ACC112 (cell line): ENCODE measurements at regions not wholly inside any gene's neighbourhood (a gene's known extent, or its start where the extent isn't known, plus 50 kb on each side); places are given as distances from the start of the nearest gene placed in this dataset.

ENCODE experiments used
- H2AFZ ChIP-seq: fragments of 200-600 bp; sonication (generic); one replicate; pipeline ENCODE4 v1.6.0; 2017; ENCODE audit warnings: antibody characterized with exemption, low read length; ENCODE audit not compliant: unreplicated experiment
- H3K27ac ChIP-seq: fragments of 200-600 bp; sonication (generic); 2 replicates; pipeline ENCODE4 v1.5.1; 2014; ENCODE audit warnings: low read depth, mild to moderate bottlenecking, antibody characterized with exemption, low read length, moderate library complexity
- H3K27me3 ChIP-seq: fragments of 200-600 bp; sonication (generic); 2 replicates; pipeline ENCODE4 v1.6.1; 2014; ENCODE audit warnings: mild to moderate bottlenecking, antibody characterized with exemption, low read length, moderate library complexity, mixed read lengths; ENCODE audit not compliant: insufficient read depth
- H3K36me3 ChIP-seq: fragments of 200-600 bp; sonication (generic); 2 replicates; pipeline ENCODE4 v1.6.1; 2016; ENCODE audit warnings: mild to moderate bottlenecking, antibody characterized with exemption, low read length, moderate library complexity, mixed read lengths; ENCODE audit not compliant: insufficient read depth
- H3K4me1 ChIP-seq: fragments of 200-600 bp; sonication (generic); one replicate; pipeline ENCODE4 v1.6.1; 2016; ENCODE audit warnings: low read length, mixed read lengths; ENCODE audit not compliant: insufficient read depth, unreplicated experiment, control insufficient read depth
- H3K4me3 ChIP-seq: fragments of 200-600 bp; sonication (generic); 2 replicates; pipeline ENCODE4 v1.5.1; 2014; ENCODE audit warnings: mild to moderate bottlenecking, low read depth, low read length
- H3K79me2 ChIP-seq: fragments of 200-600 bp; sonication (generic); one replicate; pipeline ENCODE4 v1.6.0; 2016; ENCODE audit warnings: low read length; ENCODE audit not compliant: control insufficient read depth, unreplicated experiment, insufficient read depth

- H3K27me3 ChIP-seq = no peaks in the 10 kb centered on the region
- H2AFZ ChIP-seq = no peak overlapping the region
- H3K4me1 ChIP-seq = no peaks in the 10 kb centered on the region
- no peaks in the 10 kb centered on the region for H3K36me3 ChIP-seq
- H3K4me3 ChIP-seq = no peak overlapping the region
- H3K27ac ChIP-seq = no peak overlapping the region
- H3K79me2 ChIP-seq = no peaks in the 10 kb centered on the region
Measured at GRCh38 chr15:100780208-100780800, 99.3 kb upstream of the ALDH1A3 start.

DNA sequence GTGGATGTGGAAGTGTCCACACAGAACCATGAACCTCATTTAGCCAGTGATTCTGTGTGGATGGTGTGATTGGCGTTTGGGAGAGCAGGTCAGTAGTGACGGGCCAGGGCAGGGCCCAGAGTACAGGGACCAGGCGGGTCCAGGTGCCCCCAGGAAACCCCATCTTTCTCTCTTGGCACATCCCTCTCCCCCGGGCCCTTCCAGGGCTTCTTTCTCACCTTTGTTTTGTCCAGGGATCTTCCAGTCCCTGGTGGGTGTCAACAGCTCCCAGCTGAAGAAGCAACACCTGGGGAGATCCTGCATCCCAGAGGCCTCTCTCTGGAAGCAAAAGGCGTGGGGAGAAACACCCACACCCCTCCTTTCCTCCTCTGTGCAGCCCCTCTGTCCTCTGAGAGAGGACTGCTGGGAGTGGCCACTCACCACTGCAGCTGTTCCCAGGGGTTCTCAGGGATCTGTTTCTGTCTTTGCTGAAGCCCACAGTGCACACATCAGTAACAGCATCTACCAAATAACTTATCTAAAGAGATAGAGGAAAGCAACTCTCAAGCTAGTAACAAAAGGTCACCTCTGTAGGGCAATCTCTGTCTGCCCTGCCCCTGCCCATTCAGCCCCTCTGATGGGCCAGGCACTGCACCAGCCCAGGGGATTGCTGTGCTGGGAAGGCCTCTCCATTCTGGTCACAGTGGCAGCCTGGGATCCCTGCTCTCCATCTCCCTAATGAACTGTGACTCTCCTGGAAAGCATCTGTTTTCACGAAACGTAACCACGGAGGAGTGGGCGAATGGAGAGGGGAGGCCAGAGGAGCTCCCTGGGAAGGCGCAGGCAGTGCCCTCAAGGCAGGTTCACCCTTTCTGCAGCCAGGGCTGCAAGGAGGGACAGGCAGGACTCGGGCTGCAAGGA, 98.3 kb upstream of the ALDH1A3 start:
- H3K79me2 ChIP-seq = no peaks in the 10 kb centered on the region
- H3K4me3 ChIP-seq = no peak overlapping the region
- no peak overlapping the region for H3K27ac ChIP-seq
- no peaks in the 10 kb centered on the region for H3K36me3 ChIP-seq
- no peak overlapping the region for H2AFZ ChIP-seq
- H3K27me3 ChIP-seq = no peaks in the 10 kb centered on the region
- H3K4me1 ChIP-seq = peaks cover 4% of the 10 kb centered on the region

- H3K79me2 ChIP-seq = no peaks in the 10 kb centered on the region
- no peaks in the 10 kb centered on the region for H3K36me3 ChIP-seq
- H3K4me3 ChIP-seq = no peak overlapping the region
- no peak overlapping the region for H3K27ac ChIP-seq
- H3K4me1 ChIP-seq = peaks cover 4% of the 10 kb centered on the region
- H2AFZ ChIP-seq = no peak overlapping the region
- no peaks in the 10 kb centered on the region for H3K27me3 ChIP-seq
Measured at GRCh38 chr15:100781961-100782530, 97.6 kb upstream of the ALDH1A3 start.

DNA sequence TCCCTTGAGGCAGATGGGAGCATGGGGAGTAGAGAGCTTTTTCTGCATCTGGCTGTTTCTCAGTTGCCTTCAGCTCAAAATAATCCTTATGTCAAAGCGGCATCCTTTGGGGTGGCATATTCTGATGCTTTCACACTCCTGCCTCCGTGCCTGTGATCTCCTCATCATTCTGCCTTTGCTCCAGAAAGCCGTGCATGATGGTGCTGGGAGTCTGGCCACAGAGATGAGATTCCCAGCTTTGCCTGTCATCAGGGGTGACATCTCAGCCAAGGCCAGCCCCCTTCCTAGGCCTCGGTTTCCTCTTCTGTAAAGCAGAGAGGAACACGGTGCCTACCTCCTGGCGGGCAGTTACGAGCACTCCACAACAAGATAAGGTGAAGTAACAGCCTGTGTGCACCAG, 96.3 kb upstream of the ALDH1A3 start:
- peaks cover 4% of the 10 kb centered on the region for H3K4me1 ChIP-seq
- H3K27me3 ChIP-seq = no peaks in the 10 kb centered on the region
- no peaks in the 10 kb centered on the region for H3K36me3 ChIP-seq
- no peak overlapping the region for H3K4me3 ChIP-seq
- no peak overlapping the region for H2AFZ ChIP-seq
- no peak overlapping the region for H3K27ac ChIP-seq
- H3K79me2 ChIP-seq = no peaks in the 10 kb centered on the region

- no peaks in the 10 kb centered on the region for H3K79me2 ChIP-seq
- peaks cover 4% of the 10 kb centered on the region for H3K4me1 ChIP-seq
- H2AFZ ChIP-seq = no peak overlapping the region
- no peak overlapping the region for H3K4me3 ChIP-seq
- H3K27ac ChIP-seq = no peak overlapping the region
- no peaks in the 10 kb centered on the region for H3K27me3 ChIP-seq
- H3K36me3 ChIP-seq = no peaks in the 10 kb centered on the region
Measured at GRCh38 chr15:100783760-100784492, 95.7 kb upstream of the ALDH1A3 start.

GRCh38 chr15:100784493-100785180, 95.0 kb upstream of the ALDH1A3 start:
- Histone ChIP-seq H3K4me1 (peaks cover 4% of the 10 kb centered on the region), H3K79me2 (no peaks in the 10 kb centered on the region), H2AFZ (no peak overlapping the region), H3K36me3 (no peaks in the 10 kb centered on the region), H3K27me3 (no peaks in the 10 kb centered on the region), H3K4me3 (no peak overlapping the region), H3K27ac (no peak overlapping the region)

DNA sequence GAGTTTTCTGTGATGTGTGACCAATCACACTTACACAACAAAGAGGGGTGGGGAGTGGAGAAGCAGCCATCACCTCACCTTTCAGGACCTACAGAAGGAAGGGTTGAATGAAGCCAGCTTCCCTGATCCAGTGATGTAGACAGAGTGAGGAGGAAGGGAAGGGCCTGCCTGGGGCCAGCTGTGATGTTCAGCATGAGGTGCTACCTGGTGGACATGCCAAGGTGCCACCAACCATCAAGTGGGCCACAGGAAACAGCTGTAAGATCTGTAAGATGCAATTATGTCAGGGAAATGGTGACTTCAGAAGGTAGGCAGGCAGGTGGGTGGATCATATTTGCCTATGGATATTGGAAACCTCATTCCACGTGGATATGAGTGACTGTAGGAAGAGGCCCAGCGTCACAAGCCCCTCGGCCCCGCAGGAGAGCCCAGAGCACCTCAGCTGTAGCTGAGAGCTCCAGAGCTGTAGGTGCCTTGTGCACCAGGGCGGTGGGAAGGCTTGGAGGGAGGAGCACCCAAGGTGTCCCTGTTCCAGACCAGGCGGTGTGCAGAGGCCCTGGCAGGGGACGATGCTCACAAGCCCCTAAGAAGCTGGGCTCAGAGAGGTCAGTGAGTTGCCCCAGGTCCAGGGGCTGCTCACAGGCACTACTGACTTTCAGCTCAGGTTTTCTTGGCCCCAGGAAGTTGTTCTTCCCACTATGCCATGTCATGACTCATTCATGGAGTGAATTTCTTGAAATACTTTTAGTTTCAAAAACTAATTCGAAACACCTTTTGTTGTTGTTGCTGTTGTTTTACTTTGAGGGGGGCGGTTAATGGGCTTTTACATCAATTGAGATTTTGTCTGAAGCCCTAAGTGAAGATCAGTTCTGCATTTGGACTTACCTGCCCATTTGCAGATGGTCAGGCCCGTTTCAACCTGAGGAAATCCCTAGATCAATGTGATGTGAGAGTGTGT, 94.2 kb upstream of the ALDH1A3 start:
- Histone ChIP-seq H3K27me3 (no peaks in the 10 kb centered on the region), H3K27ac (no peak overlapping the region), H3K4me1 (peaks cover 4% of the 10 kb centered on the region), H2AFZ (no peak overlapping the region), H3K4me3 (no peak overlapping the region), H3K36me3 (no peaks in the 10 kb centered on the region), H3K79me2 (no peaks in the 10 kb centered on the region)

- Histone ChIP-seq H3K27ac (no peak overlapping the region), H3K27me3 (no peaks in the 10 kb centered on the region), H3K79me2 (no peaks in the 10 kb centered on the region), H3K36me3 (no peaks in the 10 kb centered on the region), H2AFZ (no peak overlapping the region), H3K4me1 (peaks cover 4% of the 10 kb centered on the region), H3K4me3 (no peak overlapping the region)
Measured at GRCh38 chr15:100786139-100786531, 93.5 kb upstream of the ALDH1A3 start.

DNA sequence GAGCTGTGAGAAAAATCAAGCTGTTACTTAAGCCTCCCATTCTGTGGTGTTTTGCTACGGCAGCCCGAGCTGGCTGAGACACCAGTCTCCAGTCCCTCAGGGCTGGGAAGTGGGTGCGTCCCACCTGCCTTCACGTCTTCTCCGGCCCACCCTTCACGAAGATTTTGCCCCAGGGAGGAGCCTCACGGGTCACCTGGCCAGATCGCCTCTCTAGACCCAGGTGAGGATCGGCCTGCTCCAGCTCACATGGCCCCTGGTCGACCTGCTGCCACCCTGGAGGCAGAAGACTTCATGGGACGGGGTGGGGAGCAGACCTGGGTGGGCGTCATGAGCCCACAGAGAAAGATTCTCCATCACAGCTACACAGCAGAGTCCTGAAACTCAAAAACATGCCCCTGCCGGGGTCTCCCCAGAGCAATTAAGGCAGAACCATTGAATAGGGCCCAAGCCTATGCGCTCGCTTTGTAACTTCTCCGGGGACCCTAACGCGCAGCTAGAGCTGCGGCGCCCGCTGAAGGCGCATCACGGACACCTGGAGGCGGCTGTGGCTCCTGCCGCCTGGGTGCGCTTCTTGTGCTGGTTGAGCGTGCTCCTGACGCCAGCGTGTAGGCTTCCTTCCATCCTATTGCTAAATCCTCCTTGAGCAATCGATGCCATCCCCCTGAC, 92.6 kb upstream of the ALDH1A3 start:
- Histone ChIP-seq H3K36me3 (no peaks in the 10 kb centered on the region), H3K4me1 (peaks cover 4% of the 10 kb centered on the region), H3K79me2 (no peaks in the 10 kb centered on the region), H3K4me3 (no peak overlapping the region), H3K27me3 (no peaks in the 10 kb centered on the region), H3K27ac (no peak overlapping the region), H2AFZ (no peak overlapping the region)
